ENCODE measurements at regions not wholly inside any gene's neighbourhood (a gene's known extent, or its start where the extent isn't known, plus 50 kb on each side); places are given as distances from the start of the nearest gene placed in this dataset.

DNA sequence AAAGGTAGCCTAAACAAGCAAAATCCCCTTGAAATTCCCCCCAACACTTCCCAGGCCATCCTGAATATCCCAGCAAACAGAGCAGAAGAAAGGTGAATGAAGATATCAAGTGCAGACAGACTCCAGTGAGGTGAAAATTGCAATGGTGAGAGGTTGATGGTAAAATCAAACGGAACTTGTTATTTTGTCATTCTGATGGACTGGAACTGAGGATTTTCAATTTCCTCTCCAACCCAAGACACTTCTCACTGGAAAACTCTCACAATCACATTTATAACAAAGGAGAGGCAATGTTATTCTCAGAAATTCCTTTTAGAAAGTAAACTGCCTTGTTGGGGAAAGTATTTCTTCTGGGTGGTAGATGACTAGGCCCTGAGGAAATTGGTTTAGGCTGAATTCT is 412.4 kb upstream of the C9orf72 start:
- no peak overlapping the region for H3K4me3 ChIP-seq (ENCODE audit: low read depth, low read length)
- TF ChIP-seq, protein P1, sequence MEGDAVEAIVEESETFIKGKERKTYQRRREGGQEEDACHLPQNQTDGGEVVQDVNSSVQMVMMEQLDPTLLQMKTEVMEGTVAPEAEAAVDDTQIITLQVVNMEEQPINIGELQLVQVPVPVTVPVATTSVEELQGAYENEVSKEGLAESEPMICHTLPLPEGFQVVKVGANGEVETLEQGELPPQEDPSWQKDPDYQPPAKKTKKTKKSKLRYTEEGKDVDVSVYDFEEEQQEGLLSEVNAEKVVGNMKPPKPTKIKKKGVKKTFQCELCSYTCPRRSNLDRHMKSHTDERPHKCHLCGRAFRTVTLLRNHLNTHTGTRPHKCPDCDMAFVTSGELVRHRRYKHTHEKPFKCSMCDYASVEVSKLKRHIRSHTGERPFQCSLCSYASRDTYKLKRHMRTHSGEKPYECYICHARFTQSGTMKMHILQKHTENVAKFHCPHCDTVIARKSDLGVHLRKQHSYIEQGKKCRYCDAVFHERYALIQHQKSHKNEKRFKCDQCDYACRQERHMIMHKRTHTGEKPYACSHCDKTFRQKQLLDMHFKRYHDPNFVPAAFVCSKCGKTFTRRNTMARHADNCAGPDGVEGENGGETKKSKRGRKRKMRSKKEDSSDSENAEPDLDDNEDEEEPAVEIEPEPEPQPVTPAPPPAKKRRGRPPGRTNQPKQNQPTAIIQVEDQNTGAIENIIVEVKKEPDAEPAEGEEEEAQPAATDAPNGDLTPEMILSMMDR (IDR thresholded peaks at IDR 0.05; ENCODE audit: low read depth, low read length), result no peak

DNA sequence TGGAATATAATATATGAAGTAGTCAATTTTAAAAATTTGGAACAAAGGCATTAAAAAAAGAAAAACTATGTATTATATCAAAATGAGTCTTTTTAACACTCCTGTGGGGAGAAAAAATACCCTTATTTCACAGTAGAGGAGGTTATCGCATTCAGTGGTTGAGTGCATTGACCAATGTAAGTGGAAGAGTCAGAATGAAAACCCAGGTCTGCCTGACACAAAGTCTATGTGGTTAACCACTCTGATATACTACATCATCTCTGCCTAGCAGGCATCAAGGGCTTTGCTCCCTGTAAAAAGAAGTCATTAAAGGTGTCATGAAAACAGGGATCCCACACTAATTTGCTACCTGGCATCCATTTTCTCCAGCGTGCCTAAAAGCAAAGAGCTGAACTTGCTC is 417.2 kb upstream of the C9orf72 start:
- TF ChIP-seq, protein P1 (IDR thresholded peaks at IDR 0.05; ENCODE audit: low read depth, low read length), result no peak

DNA sequence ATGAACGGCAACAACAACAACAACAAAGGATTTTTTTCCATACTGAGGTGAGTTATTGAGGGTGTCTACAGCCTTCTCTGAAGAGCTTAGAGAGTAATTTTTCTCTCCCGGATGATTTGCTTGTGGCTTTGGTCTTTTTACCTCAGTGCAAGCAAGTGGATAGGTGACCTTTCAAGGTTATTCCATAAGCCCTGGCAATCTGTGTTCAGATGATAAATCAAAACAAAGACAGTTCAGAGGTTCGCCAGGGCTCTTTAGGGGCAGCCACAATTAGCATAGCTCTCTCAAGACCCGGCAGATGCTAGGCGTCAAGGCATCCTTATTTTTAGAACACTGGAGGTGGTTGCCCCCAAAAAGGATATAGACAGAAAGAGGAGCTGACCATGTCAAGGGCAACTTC is 417.9 kb upstream of the C9orf72 start:
- TF ChIP-seq, protein P1 (IDR thresholded peaks at IDR 0.05; ENCODE audit: low read depth, low read length), result no peak

More for the DNA sequence above, 417.2 kb upstream of the C9orf72 start:
- no peak overlapping the region for H3K4me3 ChIP-seq (ENCODE audit: low read depth, low read length)

DNA sequence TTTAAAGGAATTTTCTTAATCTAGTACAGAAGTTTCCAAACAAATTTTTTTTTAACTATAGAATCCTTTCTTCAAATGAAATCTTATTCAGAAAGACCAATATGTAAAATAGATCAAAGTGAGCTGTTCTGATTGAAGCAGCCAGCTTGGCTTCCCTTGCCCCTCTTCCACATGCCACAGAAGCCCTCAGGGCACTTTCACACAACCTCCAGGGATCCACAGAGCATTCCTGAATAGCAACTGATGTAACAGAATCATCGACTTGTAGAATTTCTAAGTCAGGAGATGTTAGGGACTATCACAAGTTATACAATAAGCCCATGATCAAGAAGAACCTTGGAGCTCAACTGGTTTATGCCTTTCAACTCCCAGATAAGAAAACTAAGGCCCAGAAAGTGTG is 427.8 kb upstream of the C9orf72 start:
- no peak overlapping the region for H3K4me3 ChIP-seq (ENCODE audit: low read depth, low read length)
- TF ChIP-seq, protein P1 (IDR thresholded peaks at IDR 0.05; ENCODE audit: low read depth, low read length), result no peak

More for the DNA sequence above, 417.9 kb upstream of the C9orf72 start:
- H3K4me3 ChIP-seq (ENCODE audit: low read depth, low read length), result no peak overlapping the region

DNA sequence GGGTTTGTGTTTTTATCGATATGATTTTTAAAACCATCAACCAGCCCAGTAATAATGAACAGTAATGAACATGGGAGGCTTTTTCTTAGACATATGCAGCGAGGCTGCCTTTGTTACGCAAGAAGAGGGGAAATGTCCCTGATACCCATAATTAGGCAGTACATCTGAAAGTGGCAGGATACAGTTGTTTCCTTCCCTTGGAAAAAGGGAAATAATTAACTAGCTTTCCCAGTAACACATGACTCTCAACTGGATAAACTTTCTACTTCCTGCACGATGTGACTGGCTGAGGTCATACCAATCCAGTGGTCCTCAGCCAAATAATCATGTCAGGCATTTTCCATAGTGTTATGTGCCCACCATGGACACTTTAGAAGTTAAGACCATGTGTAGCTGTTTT is 431.6 kb upstream of the C9orf72 start:
- TF ChIP-seq, protein P1 (IDR thresholded peaks at IDR 0.05; ENCODE audit: low read depth, low read length), result no peak
- no peak overlapping the region for H3K4me3 ChIP-seq (ENCODE audit: low read depth, low read length)

DNA sequence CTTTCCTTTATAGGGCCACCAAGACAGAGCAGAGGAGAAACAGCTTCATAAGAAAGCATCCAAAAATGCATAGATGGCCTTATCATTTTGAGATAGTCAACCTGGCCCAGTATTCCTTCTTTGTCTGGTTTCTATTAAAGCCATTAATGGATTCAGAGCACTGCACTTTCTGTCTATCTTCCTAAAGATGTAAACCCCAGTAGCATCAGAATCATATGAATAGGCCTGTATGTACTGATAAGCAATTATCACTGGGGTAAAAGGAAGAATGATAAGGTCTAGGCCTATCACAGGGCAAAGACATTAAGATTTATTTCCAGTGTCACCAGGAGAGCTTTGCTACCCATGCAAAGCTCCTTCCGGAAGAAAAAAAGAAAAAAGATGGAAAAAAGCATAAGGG is 432.5 kb upstream of the C9orf72 start:
- no peak overlapping the region for H3K4me3 ChIP-seq (ENCODE audit: low read depth, low read length)
- TF ChIP-seq, protein P1 (IDR thresholded peaks at IDR 0.05; ENCODE audit: low read depth, low read length), result no peak

DNA sequence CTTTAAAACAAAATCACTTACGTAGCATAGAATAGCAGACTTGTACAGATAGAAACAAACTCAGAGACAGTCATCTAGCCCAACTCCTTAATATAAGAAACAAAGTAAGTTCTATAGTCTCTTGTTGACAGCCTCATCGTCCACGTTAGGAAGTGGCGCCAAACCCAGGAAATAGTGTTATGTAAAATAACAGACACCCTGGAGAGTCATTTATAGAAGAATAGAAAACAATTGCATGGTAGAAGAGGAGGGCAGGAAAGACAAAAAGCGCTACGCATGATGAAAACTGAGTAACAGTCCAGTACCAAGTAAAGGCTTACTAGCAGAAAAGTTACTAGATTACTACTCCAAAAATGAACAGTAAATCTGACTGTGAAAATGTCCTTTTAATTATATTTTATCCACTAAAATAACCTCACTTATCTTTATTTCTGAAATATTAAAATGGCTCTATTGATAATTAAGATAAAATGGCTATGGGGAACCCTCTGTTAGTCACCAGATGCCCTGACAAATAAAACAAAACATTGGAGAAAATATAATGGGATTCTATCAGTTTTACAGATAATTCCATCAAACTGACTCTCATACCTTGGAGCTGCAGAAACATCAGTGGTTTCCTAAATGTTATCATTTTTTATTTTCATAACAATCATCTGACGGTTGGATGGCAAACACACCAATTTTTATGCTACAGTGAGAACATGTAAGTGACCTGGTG is 434.0 kb upstream of the C9orf72 start:
- H3K4me3 ChIP-seq (ENCODE audit: low read depth, low read length), result no peak overlapping the region
- TF ChIP-seq, protein P1 (IDR thresholded peaks at IDR 0.05; ENCODE audit: low read depth, low read length), result no peak

All from WI38 (cell line).